Stimulated activated effector memory CD8-positive, alpha-beta T cell treated with anti-CD3 and anti-CD28 coated beads, Interleukin-12 subunit alpha, Interleukin-12 subunit beta, amount 100 ng/mL, for 72 hours (primary cell): ENCODE measurements at regions not wholly inside any gene's neighbourhood (a gene's known extent, or its start where the extent isn't known, plus 50 kb on each side); places are given as distances from the start of the nearest gene placed in this dataset.
"Not testable (repeated sequence)": the region's sequence is repeated elsewhere in the genome, so short reads cannot be mapped to it uniquely, and the experiment has no call there.

Source experiments
- ATAC-seq: fragments of 150-1000 bp; cut with Tn5 transposase; 2 replicates; pipeline ENCODE4 v1.10.0; 2021
- DNase-seq, 2 donors: peaks; one replicate each; pipeline ENCODE4 v3.0.0; 2021 to 2022; ENCODE audit warnings: low spot score in 2 of 2
- H3K27ac Mint-ChIP-seq: one replicate; pipeline ENCODE4 v1.8.0; 2022; ENCODE audit warnings: mild to moderate bottlenecking, mixed read lengths
- H3K36me3 Mint-ChIP-seq: one replicate; pipeline ENCODE4 v1.8.0; 2022; ENCODE audit warnings: mild to moderate bottlenecking, mixed read lengths
- H3K4me1 Mint-ChIP-seq: one replicate; pipeline ENCODE4 v1.8.0; 2022; ENCODE audit warnings: mixed read lengths
- H3K4me3 Mint-ChIP-seq: one replicate; pipeline ENCODE4 v1.8.0; 2022; ENCODE audit warnings: mild to moderate bottlenecking, mixed read lengths
- H3K9me3 Mint-ChIP-seq: one replicate; pipeline ENCODE4 v1.8.0; 2022; ENCODE audit warnings: mixed read lengths

GRCh38 chr2:215808194-215808593 is 205.2 kb downstream of the MREG start:
- ATAC-seq (no peak), DNase-seq (no peak)
- no peaks in the 10 kb centered on the region for H3K36me3 Mint-ChIP-seq

GRCh38 chr2:215805493-215805892 is 207.9 kb downstream of the MREG start:
- Mint-ChIP-seq H3K36me3 (no peaks in the 10 kb centered on the region), H3K9me3 (no peaks in the 10 kb centered on the region), H3K4me3 (no peak overlapping the region), H3K4me1 (peaks cover 5% of the 10 kb centered on the region), H3K27ac (no peak overlapping the region)
- DNase-seq (no peak), ATAC-seq (no peak)

More at GRCh38 chr2:215808194-215808593, 205.2 kb downstream of the MREG start:
- H3K4me1 Mint-ChIP-seq, result peaks cover 20% of the 10 kb centered on the region
- no peak overlapping the region for H3K4me3 Mint-ChIP-seq
- H3K9me3 Mint-ChIP-seq, result no peaks in the 10 kb centered on the region
- H3K27ac Mint-ChIP-seq, result no peak overlapping the region

- no peak overlapping the region for H3K4me3 Mint-ChIP-seq
- no peak for ATAC-seq
- H3K36me3 Mint-ChIP-seq, result no peaks in the 10 kb centered on the region
- H3K27ac Mint-ChIP-seq, result no peak overlapping the region
- no peak for DNase-seq
- no peaks in the 10 kb centered on the region for H3K4me1 Mint-ChIP-seq
- no peaks in the 10 kb centered on the region for H3K9me3 Mint-ChIP-seq
These were observed 210.2 kb downstream of the MREG start for GRCh38 chr2:215803150-215803549.

- Mint-ChIP-seq H3K9me3 (no peaks in the 10 kb centered on the region), H3K27ac (no peak overlapping the region), H3K4me1 (peaks cover 13% of the 10 kb centered on the region), H3K4me3 (no peak overlapping the region), H3K36me3 (no peaks in the 10 kb centered on the region)
- no peak for ATAC-seq
- no peak for DNase-seq
These were observed 214.2 kb downstream of the MREG start for GRCh38 chr2:215799194-215799593.

GRCh38 chr2:215797676-215798075 is 215.7 kb downstream of the MREG start:
- ATAC-seq (no peak), DNase-seq (no peak)
- H3K4me1 Mint-ChIP-seq, result peaks cover 22% of the 10 kb centered on the region
- no peaks in the 10 kb centered on the region for H3K36me3 Mint-ChIP-seq
- H3K4me3 Mint-ChIP-seq, result no peak overlapping the region
- H3K9me3 Mint-ChIP-seq, result no peaks in the 10 kb centered on the region
- no peak overlapping the region for H3K27ac Mint-ChIP-seq

- DNase-seq (no peak), ATAC-seq (peak; percentile 57)
- Mint-ChIP-seq H3K27ac (no peak overlapping the region), H3K9me3 (no peaks in the 10 kb centered on the region), H3K4me3 (no peak overlapping the region), H3K36me3 (no peaks in the 10 kb centered on the region), H3K4me1 (peaks cover 22% of the 10 kb centered on the region)
These were observed 217.1 kb downstream of the MREG start for GRCh38 chr2:215796140-215796855.

- Mint-ChIP-seq H3K4me1 (peaks cover 22% of the 10 kb centered on the region), H3K9me3 (no peaks in the 10 kb centered on the region), H3K4me3 (no peak overlapping the region), H3K27ac (no peak overlapping the region), H3K36me3 (no peaks in the 10 kb centered on the region)
- DNase-seq (no peak), ATAC-seq (no peak)
These were observed 218.4 kb downstream of the MREG start for GRCh38 chr2:215794829-215795546.

GRCh38 chr2:215793747-215794595 is 219.4 kb downstream of the MREG start:
- no peak for DNase-seq
- no peaks in the 10 kb centered on the region for H3K36me3 Mint-ChIP-seq
- peaks cover 22% of the 10 kb centered on the region for H3K4me1 Mint-ChIP-seq
- H3K4me3 Mint-ChIP-seq, result no peak overlapping the region
- ATAC-seq, result peak; percentile 91
- H3K9me3 Mint-ChIP-seq, result no peaks in the 10 kb centered on the region
- H3K27ac Mint-ChIP-seq, result peak overlapping the region; percentile 11

- H3K36me3 Mint-ChIP-seq, result no peaks in the 10 kb centered on the region
- H3K4me1 Mint-ChIP-seq, result peaks cover 22% of the 10 kb centered on the region
- no peak for DNase-seq
- H3K4me3 Mint-ChIP-seq, result no peak overlapping the region
- no peak overlapping the region for H3K27ac Mint-ChIP-seq
- H3K9me3 Mint-ChIP-seq, result no peaks in the 10 kb centered on the region
- no peak for ATAC-seq
These were observed 221.8 kb downstream of the MREG start for GRCh38 chr2:215791481-215791937.

GRCh38 chr2:215790523-215791421 is 222.6 kb downstream of the MREG start:
- H3K36me3 Mint-ChIP-seq, result no peaks in the 10 kb centered on the region
- no peak overlapping the region for H3K27ac Mint-ChIP-seq
- peaks cover 15% of the 10 kb centered on the region for H3K4me1 Mint-ChIP-seq
- no peak for ATAC-seq
- H3K4me3 Mint-ChIP-seq, result no peak overlapping the region
- no peaks in the 10 kb centered on the region for H3K9me3 Mint-ChIP-seq
- no peak for DNase-seq

GRCh38 chr2:215787565-215788178 is 225.7 kb downstream of the MREG start:
- no peak overlapping the region for H3K27ac Mint-ChIP-seq
- no peaks in the 10 kb centered on the region for H3K9me3 Mint-ChIP-seq
- H3K36me3 Mint-ChIP-seq, result no peaks in the 10 kb centered on the region
- no peak for ATAC-seq
- no peaks in the 10 kb centered on the region for H3K4me1 Mint-ChIP-seq
- H3K4me3 Mint-ChIP-seq, result no peak overlapping the region
- DNase-seq, result no peak

- no peak for DNase-seq
These were observed 226.3 kb downstream of the MREG start for GRCh38 chr2:215787025-215787424.

GRCh38 chr2:215784371-215784783 is 229.0 kb downstream of the MREG start:
- Mint-ChIP-seq H3K27ac (no peak overlapping the region), H3K4me3 (no peak overlapping the region), H3K4me1 (no peaks in the 10 kb centered on the region), H3K9me3 (no peaks in the 10 kb centered on the region), H3K36me3 (no peaks in the 10 kb centered on the region)
- ATAC-seq (no peak), DNase-seq (no peak)

More at GRCh38 chr2:215787025-215787424, 226.3 kb downstream of the MREG start:
- Mint-ChIP-seq H3K27ac (no peak overlapping the region), H3K4me1 (no peaks in the 10 kb centered on the region), H3K9me3 (no peaks in the 10 kb centered on the region), H3K4me3 (no peak overlapping the region), H3K36me3 (no peaks in the 10 kb centered on the region)
- no peak for ATAC-seq

- H3K9me3 Mint-ChIP-seq, DNase-seq, ATAC-seq, H3K27ac Mint-ChIP-seq, H3K36me3 Mint-ChIP-seq, H3K4me3 Mint-ChIP-seq, H3K4me1 Mint-ChIP-seq: not testable (repeated sequence)
These were observed 229.7 kb downstream of the MREG start for GRCh38 chr2:215783640-215784039.
